Glutamatergic neuron (in vitro differentiated cells): ENCODE measurements at regions not wholly inside any gene's neighbourhood (a gene's known extent, or its start where the extent isn't known, plus 50 kb on each side); places are given as distances from the start of the nearest gene placed in this dataset.
"Not testable (repeated sequence)": the region's sequence is repeated elsewhere in the genome, so short reads cannot be mapped to it uniquely, and the experiment has no call there.

Source experiments
- DNase-seq: peaks from one replicate; pipeline ENCODE4 v3.0.0; 2022
- H3K27ac Mint-ChIP-seq: one replicate; pipeline ENCODE4 v1.8.0; 2020; ENCODE audit warnings: mild to moderate bottlenecking, mixed read lengths, inconsistent platforms; ENCODE audit not compliant: unreplicated experiment
- H3K27me3 Mint-ChIP-seq: one replicate; pipeline ENCODE4 v1.8.0; 2020; ENCODE audit warnings: mild to moderate bottlenecking, moderate library complexity, mixed read lengths, inconsistent platforms; ENCODE audit not compliant: unreplicated experiment
- H3K36me3 Mint-ChIP-seq: one replicate; pipeline ENCODE4 v1.8.0; 2020; ENCODE audit warnings: mild to moderate bottlenecking, mixed read lengths, inconsistent platforms; ENCODE audit not compliant: unreplicated experiment
- H3K4me1 Mint-ChIP-seq: one replicate; pipeline ENCODE4 v1.8.0; 2020; ENCODE audit warnings: mild to moderate bottlenecking, low read depth, mixed read lengths, inconsistent platforms; ENCODE audit not compliant: unreplicated experiment
- H3K4me3 Mint-ChIP-seq: one replicate; pipeline ENCODE4 v1.8.0; 2020; ENCODE audit warnings: mild to moderate bottlenecking, mixed read lengths, inconsistent platforms; ENCODE audit not compliant: unreplicated experiment
- H3K9me3 Mint-ChIP-seq: one replicate; pipeline ENCODE4 v1.8.0; 2020; ENCODE audit warnings: mild to moderate bottlenecking, moderate library complexity, mixed read lengths, inconsistent platforms; ENCODE audit not compliant: unreplicated experiment
- CTCF ChIP-seq: fragments of 200-600 bp; sonication (generic); IDR thresholded peaks from one replicate; pipeline ENCODE4 v1.5.0; 2021; ENCODE audit not compliant: partially characterized antibody, unreplicated experiment

- peaks cover 2% of the 10 kb centered on the region for H3K27me3 Mint-ChIP-seq
- no peak for DNase-seq
- H3K9me3 Mint-ChIP-seq, result peaks cover 5% of the 10 kb centered on the region
- H3K36me3 Mint-ChIP-seq, result peaks cover 8% of the 10 kb centered on the region
- no peak overlapping the region for H3K4me3 Mint-ChIP-seq
- H3K4me1 Mint-ChIP-seq, result no peaks in the 10 kb centered on the region
- no peak overlapping the region for H3K27ac Mint-ChIP-seq
- TF ChIP-seq CTCF, result no peak
Observed at GRCh38 chr9:93891050-93891449, 64.1 kb downstream of the BARX1 start.

DNA sequence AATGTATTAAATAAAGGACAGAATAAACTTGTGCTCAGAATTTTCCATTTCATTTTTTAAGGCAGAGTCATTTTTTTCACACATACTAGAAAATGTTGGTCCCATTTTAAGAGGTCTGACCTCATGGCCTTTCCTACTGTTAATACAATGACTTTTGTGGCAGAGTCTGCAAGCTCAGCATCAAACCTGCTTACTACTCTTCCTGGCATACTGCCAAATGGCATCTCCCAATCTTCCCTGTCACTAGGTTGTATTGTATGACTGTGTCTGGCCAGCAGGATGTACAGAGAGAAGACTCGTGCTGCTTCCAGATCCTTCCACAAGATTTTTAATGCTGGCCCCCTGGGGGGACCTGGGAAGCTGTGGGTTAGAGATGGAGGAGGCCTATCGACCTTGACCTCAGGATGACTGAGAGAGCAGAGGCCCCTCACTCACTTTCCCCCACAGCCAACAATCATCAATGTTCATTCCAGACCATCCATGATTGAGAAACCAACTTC lies 64.7 kb downstream of the BARX1 start:
- H3K27me3 Mint-ChIP-seq, result peaks cover 2% of the 10 kb centered on the region
- H3K27ac Mint-ChIP-seq, result no peak overlapping the region
- no peak for DNase-seq
- H3K4me1 Mint-ChIP-seq, result no peaks in the 10 kb centered on the region
- H3K4me3 Mint-ChIP-seq, result no peak overlapping the region
- H3K9me3 Mint-ChIP-seq, result peaks cover 5% of the 10 kb centered on the region
- peaks cover 8% of the 10 kb centered on the region for H3K36me3 Mint-ChIP-seq
- TF ChIP-seq CTCF, result no peak

GRCh38 chr9:93886911-93887310 lies 68.2 kb downstream of the BARX1 start:
- no peak for TF ChIP-seq CTCF
- Mint-ChIP-seq H3K9me3 (peaks cover 3% of the 10 kb centered on the region), H3K27ac (no peak overlapping the region), H3K27me3 (peaks cover 2% of the 10 kb centered on the region), H3K4me1 (no peaks in the 10 kb centered on the region), H3K36me3 (peaks cover 8% of the 10 kb centered on the region), H3K4me3 (no peak overlapping the region)
- no peak for DNase-seq

DNA sequence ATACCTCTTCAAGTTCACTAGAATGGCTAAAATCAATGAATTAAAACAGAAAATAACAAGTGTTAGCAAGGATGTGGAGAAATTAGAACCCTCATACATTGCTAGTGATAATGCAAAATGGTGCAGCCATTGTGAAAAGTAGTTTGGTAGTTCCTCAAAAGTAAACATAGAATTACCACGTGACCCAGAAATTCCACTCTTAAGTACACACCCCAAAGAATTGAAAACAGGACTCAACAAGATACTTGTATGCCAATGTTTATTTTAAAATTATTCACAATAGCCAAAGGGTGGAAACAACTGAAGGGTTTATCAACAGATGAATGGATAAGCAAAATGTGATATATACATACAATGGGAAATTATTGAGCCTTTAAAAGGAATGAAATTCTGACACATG lies 70.3 kb downstream of the BARX1 start:
- H3K36me3 Mint-ChIP-seq, result no peaks in the 10 kb centered on the region
- DNase-seq, result no peak
- no peak overlapping the region for H3K27ac Mint-ChIP-seq
- H3K27me3 Mint-ChIP-seq, result no peaks in the 10 kb centered on the region
- H3K4me3 Mint-ChIP-seq, result no peak overlapping the region
- no peaks in the 10 kb centered on the region for H3K4me1 Mint-ChIP-seq
- no peaks in the 10 kb centered on the region for H3K9me3 Mint-ChIP-seq
- no peak for TF ChIP-seq CTCF

DNA sequence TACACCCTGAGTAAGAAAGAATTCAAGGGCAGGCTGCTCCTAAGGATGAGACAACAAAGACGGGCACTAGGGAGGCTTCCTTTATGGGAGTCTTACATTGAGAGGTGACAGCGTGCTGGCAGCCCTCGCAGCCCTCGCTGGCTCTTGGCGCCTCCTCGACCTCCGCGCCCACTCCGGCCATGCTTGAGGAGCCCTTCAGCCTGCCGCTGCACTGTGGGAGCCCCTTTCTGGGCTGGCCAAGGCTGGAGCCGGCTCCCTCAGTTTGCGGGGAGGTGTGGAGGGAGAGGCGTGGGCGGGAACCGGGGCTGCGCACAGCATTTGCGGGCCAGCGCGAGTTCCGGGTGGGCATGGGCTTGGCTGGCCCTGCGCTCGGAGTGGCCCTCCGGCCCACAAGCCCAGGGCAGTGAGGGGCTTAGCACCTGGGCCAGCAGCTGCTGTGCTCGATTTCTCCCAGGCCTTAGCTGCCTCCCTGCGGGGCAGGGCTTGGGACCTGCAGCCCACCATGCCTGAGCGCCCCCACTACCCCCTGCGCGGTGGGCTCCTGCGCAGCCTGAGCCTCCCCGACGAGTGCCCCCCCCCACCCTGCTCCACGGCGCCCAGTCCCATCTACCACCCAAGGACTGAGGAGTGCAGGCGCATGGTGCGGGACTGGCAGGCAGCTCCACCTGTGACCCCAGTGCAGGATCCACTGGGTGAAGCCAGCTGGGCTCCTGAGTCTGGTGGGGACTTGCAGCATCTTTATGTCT lies 75.3 kb downstream of the BARX1 start:
- H3K4me1 Mint-ChIP-seq, H3K36me3 Mint-ChIP-seq, DNase-seq, H3K27me3 Mint-ChIP-seq, H3K4me3 Mint-ChIP-seq, H3K27ac Mint-ChIP-seq, H3K9me3 Mint-ChIP-seq: not testable (repeated sequence)
